ENCODE measurements at regions not wholly inside any gene's neighbourhood (a gene's known extent, or its start where the extent isn't known, plus 50 kb on each side); places are given as distances from the start of the nearest gene placed in this dataset.
A peak's percentile ranks its signal among the peaks of the same experiment; 100 is the strongest.

- no peak for TF ChIP-seq CTCF (IDR thresholded peaks at IDR 0.05; ENCODE audit: low read depth, low read length)
- no peak overlapping the region for H3K4me3 ChIP-seq (replicated peaks in 1 of 2; ENCODE audit: low read depth in 2 of 2, low read length in 2 of 2)
- peak in 1 of 2 donors; percentile 43 for DNase-seq (ENCODE audit: low read depth in 2 of 2)
These were observed 265.9 kb downstream of the COL12A1 start for GRCh38 chr6:74939721-74940620.

- H3K4me3 ChIP-seq (replicated peaks in 1 of 2; ENCODE audit: low read depth in 2 of 2, low read length in 2 of 2) = no peak overlapping the region
- no peak for TF ChIP-seq CTCF (IDR thresholded peaks at IDR 0.05; ENCODE audit: low read depth, low read length)
- DNase-seq (ENCODE audit: low read depth in 2 of 2) = peak; percentile 5 to 30
These were observed 266.6 kb downstream of the COL12A1 start for GRCh38 chr6:74939151-74939708.

- no peak for TF ChIP-seq CTCF (IDR thresholded peaks at IDR 0.05; ENCODE audit: low read depth, low read length)
- DNase-seq (ENCODE audit: low read depth in 2 of 2) = no peak
These were observed 267.9 kb downstream of the COL12A1 start for GRCh38 chr6:74937936-74938335.

GRCh38 chr6:74936886-74937285 lies 269.0 kb downstream of the COL12A1 start:
- peak in 1 of 2 donors; percentile 87 for DNase-seq (ENCODE audit: low read depth in 2 of 2)
- no peak for TF ChIP-seq CTCF (IDR thresholded peaks at IDR 0.05; ENCODE audit: low read depth, low read length)
- no peak overlapping the region for H3K4me3 ChIP-seq (replicated peaks in 1 of 2; ENCODE audit: low read depth in 2 of 2, low read length in 2 of 2)

More at GRCh38 chr6:74937936-74938335, 267.9 kb downstream of the COL12A1 start:
- no peak overlapping the region for H3K4me3 ChIP-seq (replicated peaks in 1 of 2; ENCODE audit: low read depth in 2 of 2, low read length in 2 of 2)

- no peak for TF ChIP-seq CTCF (IDR thresholded peaks at IDR 0.05; ENCODE audit: low read depth, low read length)
- no peak overlapping the region for H3K4me3 ChIP-seq (replicated peaks in 1 of 2; ENCODE audit: low read depth in 2 of 2, low read length in 2 of 2)
- DNase-seq (ENCODE audit: low read depth in 2 of 2) = peak in 1 of 2 donors; percentile 21
These were observed 273.5 kb downstream of the COL12A1 start for GRCh38 chr6:74932232-74932888.

- H3K4me3 ChIP-seq (replicated peaks in 1 of 2; ENCODE audit: low read depth in 2 of 2, low read length in 2 of 2) = no peak overlapping the region
- no peak for TF ChIP-seq CTCF (IDR thresholded peaks at IDR 0.05; ENCODE audit: low read depth, low read length)
- peak; percentile 56 to 82 for DNase-seq (ENCODE audit: low read depth in 2 of 2)
These were observed 274.3 kb downstream of the COL12A1 start for GRCh38 chr6:74931558-74931957.
